NT2/D1 (cell line): ENCODE measurements at regions not wholly inside any gene's neighbourhood (a gene's known extent, or its start where the extent isn't known, plus 50 kb on each side); places are given as distances from the start of the nearest gene placed in this dataset.

Experiments used
- SUZ12 ChIP-seq: IDR thresholded peaks from 2 replicates; pipeline ENCODE4 v1.6.1; 2011; ENCODE audit not compliant: insufficient read length, insufficient read depth; ENCODE audit errors: extremely low read depth
- YY1 ChIP-seq: IDR thresholded peaks from 2 replicates; pipeline ENCODE4 v1.6.1; 2011; ENCODE audit not compliant: insufficient read length, insufficient read depth
- ZNF274 ChIP-seq: IDR thresholded peaks from 2 replicates; pipeline ENCODE4 v1.6.1; 2011; ENCODE audit warnings: mild to moderate bottlenecking, low read depth, low read length

GRCh38 chr10:83516788-83517187 lies 622.5 kb upstream of the GHITM start:
- TF ChIP-seq SUZ12 (no peak), YY1 (no peak), ZNF274 (no peak)
